Hematopoietic multipotent progenitor cell treated with erythropoietin and hydrocortisone succinate and interleukin-3 and kit ligand, for 8 days (in vitro differentiated cells): ENCODE measurements at regions not wholly inside any gene's neighbourhood (a gene's known extent, or its start where the extent isn't known, plus 50 kb on each side); places are given as distances from the start of the nearest gene placed in this dataset.

Experiments used
- DNase-seq: peaks from one replicate; pipeline ENCODE4 v3.0.0-alpha.2; 2015

GRCh38 chr2:129882476-129882875, 97.0 kb upstream of the RAB6C start:
- DNase-seq = no peak

GRCh38 chr2:129883121-129883520, 96.3 kb upstream of the RAB6C start:
- DNase-seq = no peak

GRCh38 chr2:129884221-129884786, 95.2 kb upstream of the RAB6C start:
- DNase-seq = no peak

- DNase-seq = peak; percentile 41
Measured at GRCh38 chr2:129885735-129886134, 93.7 kb upstream of the RAB6C start.

GRCh38 chr2:129887688-129888266, 91.7 kb upstream of the RAB6C start:
- no peak for DNase-seq

- no peak for DNase-seq
Measured at GRCh38 chr2:129888461-129888860, 91.0 kb upstream of the RAB6C start.

GRCh38 chr2:129888896-129889295, 90.6 kb upstream of the RAB6C start:
- no peak for DNase-seq

- DNase-seq = no peak
Measured at GRCh38 chr2:129891341-129892320, 87.8 kb upstream of the RAB6C start.

GRCh38 chr2:129892360-129892759, 87.1 kb upstream of the RAB6C start:
- no peak for DNase-seq

- DNase-seq = no peak
Measured at GRCh38 chr2:129892773-129893172, 86.7 kb upstream of the RAB6C start.

- DNase-seq = no peak
Measured at GRCh38 chr2:129893244-129893643, 86.2 kb upstream of the RAB6C start.

- DNase-seq = peak; percentile 32
Measured at GRCh38 chr2:129894616-129895015, 84.8 kb upstream of the RAB6C start.

- DNase-seq = no peak
Measured at GRCh38 chr2:129895061-129895460, 84.4 kb upstream of the RAB6C start.

- no peak for DNase-seq
Measured at GRCh38 chr2:129895526-129896082, 83.9 kb upstream of the RAB6C start.

GRCh38 chr2:129896226-129897100, 83.0 kb upstream of the RAB6C start:
- DNase-seq = no peak

- no peak for DNase-seq
Measured at GRCh38 chr2:129901754-129902415, 77.6 kb upstream of the RAB6C start.

GRCh38 chr2:129902731-129903585, 76.5 kb upstream of the RAB6C start:
- no peak for DNase-seq

GRCh38 chr2:129903586-129904425, 75.7 kb upstream of the RAB6C start:
- DNase-seq = no peak

- no peak for DNase-seq
Measured at GRCh38 chr2:129904532-129905446, 74.7 kb upstream of the RAB6C start.
